HG03064 (cell line): ENCODE measurements at regions not wholly inside any gene's neighbourhood (a gene's known extent, or its start where the extent isn't known, plus 50 kb on each side); places are given as distances from the start of the nearest gene placed in this dataset.
"Not testable (repeated sequence)": the region's sequence is repeated elsewhere in the genome, so short reads cannot be mapped to it uniquely, and the experiment has no call there.

Source experiments
- ATAC-seq: cut with Tn5 transposase; IDR thresholded peaks from one replicate; pipeline ENCODE4 v1.9.1; 2021; ENCODE audit warnings: low read depth; ENCODE audit not compliant: unreplicated experiment

DNA sequence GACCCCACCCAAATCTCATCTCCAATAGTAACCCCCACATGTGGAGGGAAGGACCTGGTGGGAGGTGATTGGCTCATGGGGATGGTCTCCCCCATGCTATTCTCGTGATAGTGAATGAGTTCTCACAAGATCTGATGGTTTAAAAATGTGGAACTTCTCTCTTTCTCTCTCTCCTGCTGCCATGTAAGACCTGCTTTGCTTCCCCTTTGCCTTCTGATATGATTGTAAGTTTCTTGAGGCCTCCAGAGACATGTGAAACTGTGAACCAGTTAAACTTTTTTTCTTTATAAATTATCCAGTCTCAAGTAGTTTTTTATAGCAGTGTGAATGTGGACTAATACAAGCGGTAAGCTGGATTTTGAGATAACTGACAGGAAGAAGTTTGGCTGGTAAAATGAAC, 60.3 kb upstream of the MBNL1 start:
- ATAC-seq, result no peak

GRCh38 chr3:152209060-152209459, 59.7 kb upstream of the MBNL1 start:
- no peak for ATAC-seq

DNA sequence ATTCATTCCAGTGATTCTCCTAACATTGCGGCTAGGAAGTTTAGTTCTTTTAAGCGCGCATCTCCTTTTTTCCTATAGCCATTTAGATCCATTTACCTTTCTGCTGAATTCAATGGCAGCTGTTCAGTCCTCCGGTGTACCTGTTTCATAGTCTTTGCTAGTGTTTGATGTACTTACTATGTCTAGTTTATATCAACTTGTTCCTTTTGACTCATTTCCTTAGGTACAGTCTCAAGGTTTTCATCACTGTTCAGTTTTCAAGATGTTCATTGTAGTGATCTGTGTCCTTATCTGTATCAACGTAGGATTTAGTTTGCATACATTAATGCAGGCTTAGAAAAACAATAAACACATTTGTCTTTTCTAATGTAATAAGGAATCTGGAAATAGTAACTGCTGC, 59.0 kb upstream of the MBNL1 start:
- ATAC-seq, result no peak

DNA sequence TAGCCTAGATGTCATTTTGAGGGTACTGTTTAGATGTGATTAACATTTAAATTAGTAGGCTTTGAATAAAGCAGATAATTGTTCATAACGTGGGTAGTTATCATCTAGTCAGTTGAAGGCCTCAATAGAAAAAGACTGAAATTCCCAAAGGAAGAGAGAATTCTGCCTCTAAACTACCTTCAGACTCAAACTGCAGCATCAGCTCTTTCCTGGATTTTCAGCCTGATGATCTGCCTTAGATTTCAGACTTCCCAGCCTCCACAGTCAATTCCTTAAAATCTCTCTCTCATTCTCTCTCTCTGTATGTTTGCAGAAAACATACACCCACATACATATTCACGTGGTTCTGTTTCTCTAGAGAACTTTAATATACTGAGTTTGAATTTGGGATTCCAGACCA, 58.0 kb upstream of the MBNL1 start:
- no peak for ATAC-seq

DNA sequence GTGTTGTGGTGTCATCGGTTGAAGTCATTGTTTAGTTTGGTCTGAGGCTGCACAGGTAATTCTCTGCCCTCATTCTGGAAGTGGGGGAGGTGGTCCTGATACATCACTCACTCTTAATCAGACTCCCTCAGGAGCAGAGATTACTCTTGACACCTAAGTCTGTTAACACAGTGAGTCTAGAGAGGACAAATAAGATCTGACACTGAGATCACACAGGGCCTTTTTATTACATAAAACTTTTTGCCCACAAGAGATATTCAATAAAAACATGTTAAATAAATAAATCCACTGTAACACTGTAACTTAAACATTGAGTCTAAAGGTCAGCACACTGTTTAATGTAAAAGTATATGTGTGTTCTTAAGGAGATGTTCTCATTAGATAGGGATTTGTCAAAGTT, 57.1 kb upstream of the MBNL1 start:
- no peak for ATAC-seq

- ATAC-seq, result no peak
Observed at GRCh38 chr3:152213203-152213602, 55.5 kb upstream of the MBNL1 start.

DNA sequence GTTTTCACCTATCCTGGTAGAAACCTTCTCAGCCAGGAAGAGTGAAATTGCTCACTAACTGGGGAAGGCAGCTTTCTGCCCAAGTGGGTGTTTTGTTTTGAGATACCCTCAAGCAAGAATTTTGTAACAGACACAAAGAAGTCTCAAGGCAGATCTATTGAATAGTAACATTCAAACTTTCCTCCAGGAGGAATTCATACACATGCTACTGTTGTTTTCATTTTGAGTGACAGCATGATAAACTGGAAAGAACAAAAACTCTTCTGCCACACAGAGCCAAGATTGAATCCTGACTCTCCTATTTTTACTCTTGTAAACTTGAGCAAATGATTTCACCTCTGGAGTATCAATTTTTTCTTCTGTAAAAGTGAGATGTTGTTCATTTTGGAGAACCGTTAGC, 54.8 kb upstream of the MBNL1 start:
- ATAC-seq, result no peak

DNA sequence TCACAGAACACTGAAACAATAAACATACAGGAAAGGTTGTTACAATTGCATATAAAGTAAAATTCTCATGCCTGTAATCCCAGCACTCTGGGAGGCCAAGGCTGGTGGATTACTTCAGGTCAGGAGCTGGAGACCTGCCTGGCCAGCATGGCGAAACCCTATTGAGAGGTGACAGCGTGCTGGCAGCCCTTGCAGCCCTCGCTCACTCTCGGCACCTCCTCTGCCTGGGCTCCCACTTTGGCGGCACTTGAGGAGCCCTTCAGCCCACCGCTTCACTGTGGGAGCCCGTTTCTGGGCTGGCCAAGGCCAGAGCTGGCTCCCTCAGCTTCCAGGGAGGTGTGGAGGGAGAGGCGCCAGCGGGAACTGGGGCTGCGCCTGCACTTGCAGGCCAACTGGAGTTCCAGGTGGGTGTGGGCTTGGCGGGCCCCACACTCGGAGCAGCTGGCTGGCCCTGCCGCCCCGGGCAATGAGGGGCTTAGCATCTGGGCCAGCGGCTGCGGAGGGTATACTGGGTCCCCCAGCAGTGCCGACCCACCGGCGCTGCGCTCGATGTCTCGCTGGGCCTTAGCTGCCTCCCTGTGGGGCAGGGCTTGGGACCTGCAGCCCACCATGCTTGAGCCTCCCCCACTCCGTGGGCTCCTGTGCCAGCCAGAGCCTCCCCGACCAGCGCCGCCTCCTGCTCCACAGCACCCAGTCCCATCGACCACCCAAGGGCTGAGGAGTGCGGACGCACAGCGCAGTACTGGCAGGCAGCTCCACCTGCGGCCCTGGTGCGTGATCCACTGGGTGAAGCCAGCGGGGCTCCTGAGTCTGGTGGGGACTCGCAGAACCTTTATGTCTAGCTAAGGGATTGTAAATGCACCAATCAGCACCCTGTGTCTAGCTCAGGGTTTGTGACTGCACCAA, 51.5 kb upstream of the MBNL1 start:
- ATAC-seq, result not testable (repeated sequence)

- ATAC-seq, result no peak
Observed at GRCh38 chr3:152218602-152219001, 50.1 kb upstream of the MBNL1 start.
